ENCODE measurements at regions not wholly inside any gene's neighbourhood (a gene's known extent, or its start where the extent isn't known, plus 50 kb on each side); places are given as distances from the start of the nearest gene placed in this dataset.

DNA sequence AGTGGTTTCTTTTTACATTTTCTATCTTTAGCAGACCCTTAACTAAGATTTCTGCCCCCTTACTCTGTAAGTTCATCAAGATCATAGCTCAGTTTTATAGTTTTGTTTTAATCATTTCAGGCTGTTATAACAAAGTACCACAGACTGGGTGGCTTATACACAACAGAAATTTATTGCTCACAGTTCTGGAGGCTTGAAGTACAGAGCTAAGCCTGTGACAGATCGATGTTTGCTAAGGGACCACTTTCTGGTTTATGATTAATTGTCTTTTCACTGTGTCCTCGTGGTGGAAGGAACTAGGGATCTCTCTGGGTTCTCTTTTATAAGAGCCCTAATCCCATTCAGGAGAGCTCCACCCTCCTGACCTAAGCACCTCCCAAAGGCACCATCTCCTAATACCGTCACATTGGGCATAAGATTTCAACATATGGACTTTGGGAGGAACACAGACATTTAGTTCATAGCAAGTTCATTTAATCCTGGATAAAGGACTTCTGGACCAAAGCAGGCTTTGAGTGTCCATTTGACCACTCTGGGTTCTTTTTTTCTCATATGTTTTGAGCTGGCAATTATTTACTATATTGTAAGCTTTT is 137.0 kb upstream of the IL15 start:
- Histone ChIP-seq H3K4me1 (no peaks in the 10 kb centered on the region), H3K9me3 (peaks cover 0 to 2% (median 0%) of the 10 kb centered on the region in 12 donors), H3K27ac (no peak overlapping the region), H3K36me3 (no peaks in the 10 kb centered on the region), H3K4me3 (no peak overlapping the region), H3K27me3 (no peaks in the 10 kb centered on the region)
- 71 to 83% (median 73%) methylated on average over 3 of the region's 3 CpGs for WGBS, 4 donors
- intact Hi-C loops (cut with DNase I) = no loop called here
- ATAC-seq (no peak), DNase-seq (no peak)
- TF ChIP-seq, protein P1, sequence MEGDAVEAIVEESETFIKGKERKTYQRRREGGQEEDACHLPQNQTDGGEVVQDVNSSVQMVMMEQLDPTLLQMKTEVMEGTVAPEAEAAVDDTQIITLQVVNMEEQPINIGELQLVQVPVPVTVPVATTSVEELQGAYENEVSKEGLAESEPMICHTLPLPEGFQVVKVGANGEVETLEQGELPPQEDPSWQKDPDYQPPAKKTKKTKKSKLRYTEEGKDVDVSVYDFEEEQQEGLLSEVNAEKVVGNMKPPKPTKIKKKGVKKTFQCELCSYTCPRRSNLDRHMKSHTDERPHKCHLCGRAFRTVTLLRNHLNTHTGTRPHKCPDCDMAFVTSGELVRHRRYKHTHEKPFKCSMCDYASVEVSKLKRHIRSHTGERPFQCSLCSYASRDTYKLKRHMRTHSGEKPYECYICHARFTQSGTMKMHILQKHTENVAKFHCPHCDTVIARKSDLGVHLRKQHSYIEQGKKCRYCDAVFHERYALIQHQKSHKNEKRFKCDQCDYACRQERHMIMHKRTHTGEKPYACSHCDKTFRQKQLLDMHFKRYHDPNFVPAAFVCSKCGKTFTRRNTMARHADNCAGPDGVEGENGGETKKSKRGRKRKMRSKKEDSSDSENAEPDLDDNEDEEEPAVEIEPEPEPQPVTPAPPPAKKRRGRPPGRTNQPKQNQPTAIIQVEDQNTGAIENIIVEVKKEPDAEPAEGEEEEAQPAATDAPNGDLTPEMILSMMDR (IDR thresholded peaks at IDR 0.05) = no peak
- no peak for TF ChIP-seq POLR2A (IDR thresholded peaks at IDR 0.05)

DNA sequence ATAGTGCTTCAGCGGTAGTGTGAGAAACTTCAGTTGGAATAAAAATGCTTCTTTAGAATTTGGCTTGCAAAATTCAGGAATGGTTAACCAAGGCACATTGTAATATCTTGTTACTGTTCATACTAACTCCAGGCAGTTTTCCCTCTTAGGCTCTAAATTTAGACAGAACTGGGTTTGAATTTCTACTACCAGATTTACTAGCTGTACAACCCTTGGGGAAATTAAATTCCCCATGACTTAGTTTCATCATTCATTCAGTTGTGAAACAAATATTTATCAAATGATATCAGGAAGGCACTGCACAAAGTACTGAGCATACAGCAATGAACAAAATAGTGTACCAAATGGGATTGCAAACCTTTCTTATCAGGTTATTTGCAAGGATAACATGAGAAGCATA is 135.0 kb upstream of the IL15 start:
- Histone ChIP-seq H3K4me1 (no peaks in the 10 kb centered on the region), H3K27ac (no peak overlapping the region), H3K27me3 (no peaks in the 10 kb centered on the region), H3K36me3 (no peaks in the 10 kb centered on the region), H3K4me3 (no peak overlapping the region), H3K9me3 (peaks cover 0 to 6% (median 0%) of the 10 kb centered on the region in 12 donors)
- DNase-seq (no peak), ATAC-seq (peak in 1 of 4 donors; percentile 14)
- WGBS, 4 donors = 100% methylated on average over 1 of the region's 1 CpG
- TF ChIP-seq, protein P1 (IDR thresholded peaks at IDR 0.05) = no peak
- TF ChIP-seq POLR2A (IDR thresholded peaks at IDR 0.05) = no peak
- intact Hi-C loops (cut with DNase I) = no loop called here

DNA sequence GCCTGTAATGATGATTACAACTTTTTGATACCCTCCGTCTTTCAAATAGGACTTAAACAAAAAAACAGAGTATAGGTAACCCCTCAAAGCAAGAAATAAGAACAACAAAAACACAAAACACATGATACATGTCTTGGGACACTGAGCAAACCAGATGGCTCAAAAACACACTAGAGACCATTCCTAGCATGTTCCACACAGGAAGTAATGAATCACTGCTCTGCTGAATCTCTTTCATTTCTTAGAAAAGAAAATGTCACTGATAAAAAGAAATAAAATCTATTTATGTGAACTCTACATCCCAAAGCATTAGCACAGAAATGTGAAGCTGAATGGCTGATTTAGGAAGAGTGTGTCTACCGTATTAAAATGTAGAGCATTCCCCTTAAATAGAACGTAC is 134.5 kb upstream of the IL15 start:
- H3K9me3 ChIP-seq = peaks cover 0 to 6% (median 0%) of the 10 kb centered on the region in 12 donors
- no peak for TF ChIP-seq POLR2A (IDR thresholded peaks at IDR 0.05)
- TF ChIP-seq, protein P1 (IDR thresholded peaks at IDR 0.05) = no peak
- H3K36me3 ChIP-seq = no peaks in the 10 kb centered on the region
- no peak overlapping the region for H3K27ac ChIP-seq
- intact Hi-C loops (cut with DNase I) = no loop called here
- 67 to 79% (median 72%) methylated on average over 3 of the region's 3 CpGs for WGBS, 4 donors
- H3K27me3 ChIP-seq = no peaks in the 10 kb centered on the region
- no peaks in the 10 kb centered on the region for H3K4me1 ChIP-seq
- DNase-seq (no peak), ATAC-seq (peak in 2 of 4 donors; percentile 53 to 64)
- no peak overlapping the region for H3K4me3 ChIP-seq

DNA sequence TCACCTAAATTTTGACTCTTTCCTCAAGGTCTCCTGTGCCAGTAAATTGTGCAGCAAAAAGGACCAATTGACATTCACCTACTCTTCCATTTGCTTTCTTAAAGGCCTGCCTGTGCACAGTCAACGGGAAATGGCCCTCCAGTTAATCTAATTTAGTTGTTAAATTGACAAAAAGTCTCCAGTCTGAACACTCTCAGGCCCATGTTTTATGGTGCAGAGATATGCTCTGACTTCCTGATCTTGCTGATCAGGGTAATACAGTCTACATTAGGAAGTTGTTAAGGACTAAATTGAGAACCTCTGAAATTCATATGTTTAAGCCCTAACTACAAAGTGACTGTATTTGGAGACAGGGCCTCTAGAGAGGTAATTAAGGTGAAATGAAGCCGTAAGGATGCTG is 133.6 kb upstream of the IL15 start:
- Histone ChIP-seq H3K27ac (no peak overlapping the region), H3K27me3 (no peaks in the 10 kb centered on the region), H3K4me1 (no peaks in the 10 kb centered on the region), H3K9me3 (peaks cover 0 to 6% (median 0%) of the 10 kb centered on the region in 12 donors), H3K36me3 (no peaks in the 10 kb centered on the region), H3K4me3 (no peak overlapping the region)
- ATAC-seq (no peak), DNase-seq (no peak)
- intact Hi-C loops (cut with DNase I) = no loop called here
- TF ChIP-seq, protein P1 (IDR thresholded peaks at IDR 0.05) = no peak
- no peak for TF ChIP-seq POLR2A (IDR thresholded peaks at IDR 0.05)
- 81 to 86% (median 84%) methylated on average over 2 of the region's 2 CpGs for WGBS, 4 donors
